HEK293T (cell line): ENCODE measurements at regions not wholly inside any gene's neighbourhood (a gene's known extent, or its start where the extent isn't known, plus 50 kb on each side); places are given as distances from the start of the nearest gene placed in this dataset.
A peak's percentile ranks its signal among the peaks of the same experiment; 100 is the strongest.

Source experiments
- CTCF ChIA-PET: fragments of 350-600 bp; formaldehyde crosslinking; extraction: SDS; loops from one replicate; lab custom pipeline; 2021; ENCODE audit warnings: antibody characterized with exemption, inconsistent platforms; lab: Yijun Ruan, JAX
- POLR2A ChIA-PET: fragments of 350-600 bp; formaldehyde crosslinking; extraction: SDS; loops from one replicate; lab custom pipeline; 2020; ENCODE audit warnings: antibody characterized with exemption, inconsistent platforms; lab: Yijun Ruan, JAX
- DNase-seq: peaks from one replicate; pipeline ENCODE4 v3.0.0; 2012; ENCODE audit warnings: mixed read lengths; ENCODE audit errors: extremely low spot score
- ARNT ChIP-seq: fragments of 450-650 bp; IDR thresholded peaks from 2 replicates; pipeline ENCODE4 v1.6.1; 2017; ENCODE audit warnings: mild to moderate bottlenecking
- BHLHE40 ChIP-seq: fragments of 450-650 bp; IDR thresholded peaks from 2 replicates; pipeline ENCODE4 v1.6.1; 2016; ENCODE audit warnings: mild to moderate bottlenecking, moderate library complexity, borderline replicate concordance
- CTBP1 ChIP-seq: fragments of 450-650 bp; IDR thresholded peaks from 2 replicates; pipeline ENCODE4 v1.6.1; 2016; ENCODE audit warnings: borderline replicate concordance
- ELF4 ChIP-seq: fragments of 450-650 bp; IDR thresholded peaks from 2 replicates; pipeline ENCODE4 v1.6.1; 2017; ENCODE audit warnings: antibody characterized with exemption
- FOXA1 ChIP-seq: fragments of 450-650 bp; IDR thresholded peaks from 2 replicates; pipeline ENCODE4 v1.6.1; 2016; ENCODE audit warnings: mild to moderate bottlenecking
- FOXK2 ChIP-seq: fragments of 450-650 bp; IDR thresholded peaks from 2 replicates; pipeline ENCODE4 v1.6.1; 2016; ENCODE audit warnings: mild to moderate bottlenecking
- FOXM1 ChIP-seq: fragments of 450-650 bp; IDR thresholded peaks from 2 replicates; pipeline ENCODE4 v1.6.1; 2017; ENCODE audit warnings: mild to moderate bottlenecking, borderline replicate concordance
- HDGF ChIP-seq: fragments of 450-650 bp; IDR thresholded peaks from 2 replicates; pipeline ENCODE4 v1.6.1; 2017; ENCODE audit warnings: antibody characterized with exemption, borderline replicate concordance
- L3MBTL2 ChIP-seq: fragments of 450-650 bp; conservative IDR thresholded peaks from 2 replicates; pipeline ENCODE4 v1.6.1; 2016; ENCODE audit warnings: mild to moderate bottlenecking
- LEF1 ChIP-seq: fragments of 450-650 bp; IDR thresholded peaks from 2 replicates; pipeline ENCODE4 v1.6.1; 2017; ENCODE audit warnings: mild to moderate bottlenecking, borderline replicate concordance
- NFRKB ChIP-seq: fragments of 450-650 bp; IDR thresholded peaks from 2 replicates; pipeline ENCODE4 v1.6.1; 2016; ENCODE audit warnings: mild to moderate bottlenecking, moderate library complexity
- SP1 ChIP-seq: fragments of 450-650 bp; IDR thresholded peaks from 2 replicates; pipeline ENCODE4 v1.6.1; 2017
- SUZ12 ChIP-seq: fragments of 450-650 bp; IDR thresholded peaks from 2 replicates; pipeline ENCODE4 v1.6.1; 2016; ENCODE audit warnings: mild to moderate bottlenecking
- TARDBP ChIP-seq: fragments of 450-650 bp; IDR thresholded peaks from 2 replicates; pipeline ENCODE4 v1.6.1; 2016
- ZNF384 ChIP-seq: fragments of 450-650 bp; IDR thresholded peaks from 2 replicates; pipeline ENCODE4 v1.6.1; 2016
- TF ChIP-seq, protein P1 (sequence below): fragments of 450-650 bp; IDR thresholded peaks from 2 replicates; pipeline ENCODE4 v1.6.1; 2016

DNA sequence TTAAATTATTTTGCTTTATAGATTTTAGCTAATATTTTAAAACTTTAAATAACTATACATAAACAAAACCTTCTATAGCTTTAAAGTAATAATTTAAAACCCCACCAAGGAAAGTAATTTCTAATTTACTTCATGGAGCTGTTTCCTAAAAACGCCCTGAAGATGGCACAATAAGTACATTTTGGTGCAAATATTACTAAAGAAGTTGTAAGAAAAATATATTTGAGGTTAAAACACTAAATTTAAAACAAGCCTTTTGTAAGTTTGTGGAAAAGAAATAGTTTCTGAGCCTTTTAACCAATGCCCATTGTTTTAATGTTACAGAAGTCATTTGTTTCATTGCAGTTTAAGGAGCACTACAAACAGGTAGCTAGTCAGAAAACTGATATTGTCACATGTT lies 137.4 kb upstream of the AGA start:
- DNase-seq = no peak
- ChIA-PET POLR2A (no interaction called here), CTCF (no interaction called here)
- TF ChIP-seq, protein P1, sequence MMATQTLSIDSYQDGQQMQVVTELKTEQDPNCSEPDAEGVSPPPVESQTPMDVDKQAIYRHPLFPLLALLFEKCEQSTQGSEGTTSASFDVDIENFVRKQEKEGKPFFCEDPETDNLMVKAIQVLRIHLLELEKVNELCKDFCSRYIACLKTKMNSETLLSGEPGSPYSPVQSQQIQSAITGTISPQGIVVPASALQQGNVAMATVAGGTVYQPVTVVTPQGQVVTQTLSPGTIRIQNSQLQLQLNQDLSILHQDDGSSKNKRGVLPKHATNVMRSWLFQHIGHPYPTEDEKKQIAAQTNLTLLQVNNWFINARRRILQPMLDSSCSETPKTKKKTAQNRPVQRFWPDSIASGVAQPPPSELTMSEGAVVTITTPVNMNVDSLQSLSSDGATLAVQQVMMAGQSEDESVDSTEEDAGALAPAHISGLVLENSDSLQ = no peak
- no peak for TF ChIP-seq ARNT
- no peak for TF ChIP-seq ZNF384
- TF ChIP-seq CTBP1 = no peak
- no peak for TF ChIP-seq SP1
- TF ChIP-seq BHLHE40 = no peak
- no peak for TF ChIP-seq FOXK2
- no peak for TF ChIP-seq FOXM1
- no peak for TF ChIP-seq L3MBTL2
- TF ChIP-seq LEF1 = no peak
- no peak for TF ChIP-seq ELF4
- no peak for TF ChIP-seq FOXA1

DNA sequence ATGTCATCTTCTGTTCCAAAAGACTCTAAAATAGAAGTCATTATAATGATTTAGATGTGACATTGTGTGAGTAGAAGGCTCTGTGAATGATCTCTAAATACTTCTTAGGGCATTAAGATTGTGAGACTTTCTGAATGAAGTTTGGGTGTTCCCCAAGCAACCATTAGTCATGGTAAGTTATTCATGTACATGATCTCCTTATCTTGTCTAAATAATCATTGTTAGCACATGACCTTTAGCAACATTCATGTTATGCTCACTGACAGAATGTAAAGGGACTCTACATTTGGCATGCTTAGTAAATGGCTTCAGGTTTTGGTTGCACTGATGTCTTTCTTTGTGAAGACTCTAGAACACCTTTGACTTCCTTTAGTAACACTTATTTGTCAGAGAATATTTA lies 140.8 kb upstream of the AGA start:
- no peak for DNase-seq
- TF ChIP-seq SUZ12 (no peak), TARDBP (no peak), FOXK2 (no peak), ZNF384 (no peak)
- TF ChIP-seq, protein P1 = 0 out of 2 replicates have a peak, but pooled peaks have one; percentile 9
- CTCF ChIA-PET = no interaction called here
- POLR2A ChIA-PET = no interaction called here

DNA sequence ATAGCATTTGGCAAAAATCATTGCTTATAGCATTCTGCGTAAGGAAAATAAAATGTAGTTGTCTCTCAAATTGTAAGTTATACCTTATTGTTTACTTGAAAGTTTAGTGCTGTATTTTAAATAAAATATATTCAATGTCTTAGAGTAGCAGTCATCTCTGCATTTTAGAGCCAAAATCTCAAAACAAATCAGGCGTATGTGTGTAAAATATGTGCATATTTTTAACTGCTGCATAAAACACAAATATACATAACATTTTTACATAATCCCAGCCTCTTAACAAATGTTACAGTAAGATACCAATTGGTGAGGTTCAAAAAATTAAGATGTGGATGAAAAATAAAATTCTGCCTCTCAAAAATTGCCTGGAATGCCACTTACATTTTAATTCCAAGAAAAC lies 145.8 kb upstream of the AGA start:
- ChIA-PET POLR2A (no interaction called here), CTCF (no interaction called here)
- no peak for DNase-seq
- TF ChIP-seq SUZ12 (no peak), ELF4 (no peak), BHLHE40 (no peak), TARDBP (no peak), L3MBTL2 (no peak), ARNT (no peak), FOXA1 (no peak), SP1 (no peak), CTBP1 (no peak), HDGF (no peak), NFRKB (no peak), LEF1 (no peak), FOXK2 (no peak), ZNF384 (no peak), FOXM1 (no peak)
- TF ChIP-seq, protein P1 = no peak

DNA sequence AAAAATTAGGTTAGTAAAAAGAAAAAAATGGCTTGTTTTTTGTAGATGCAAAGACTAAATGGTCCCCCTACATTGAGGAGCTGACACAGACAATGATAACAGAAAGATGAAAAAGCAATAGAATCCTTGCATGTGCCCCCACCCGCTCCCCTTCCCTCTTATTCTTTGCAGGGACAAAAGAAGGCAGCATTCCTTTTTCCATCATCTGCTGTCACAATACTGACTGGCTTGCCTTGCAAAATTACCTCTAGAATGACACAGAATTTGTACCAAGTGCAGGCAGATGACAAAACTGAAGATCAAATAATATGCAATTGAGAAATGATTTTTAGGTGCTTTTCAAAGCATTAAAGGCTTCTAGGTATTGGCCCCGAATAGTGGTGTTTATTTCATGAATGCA lies 153.1 kb upstream of the AGA start:
- TF ChIP-seq FOXK2 = no peak
- TF ChIP-seq FOXA1 = no peak
- TF ChIP-seq ZNF384 = no peak
- TF ChIP-seq CTBP1 = no peak
- no peak for TF ChIP-seq FOXM1
- TF ChIP-seq SP1 = no peak
- TF ChIP-seq L3MBTL2 = no peak
- TF ChIP-seq ARNT = no peak
- TF ChIP-seq TARDBP = no peak
- TF ChIP-seq SUZ12 = no peak
- no peak for TF ChIP-seq HDGF
- DNase-seq = no peak
- ChIA-PET POLR2A (no interaction called here), CTCF (no interaction called here)

DNA sequence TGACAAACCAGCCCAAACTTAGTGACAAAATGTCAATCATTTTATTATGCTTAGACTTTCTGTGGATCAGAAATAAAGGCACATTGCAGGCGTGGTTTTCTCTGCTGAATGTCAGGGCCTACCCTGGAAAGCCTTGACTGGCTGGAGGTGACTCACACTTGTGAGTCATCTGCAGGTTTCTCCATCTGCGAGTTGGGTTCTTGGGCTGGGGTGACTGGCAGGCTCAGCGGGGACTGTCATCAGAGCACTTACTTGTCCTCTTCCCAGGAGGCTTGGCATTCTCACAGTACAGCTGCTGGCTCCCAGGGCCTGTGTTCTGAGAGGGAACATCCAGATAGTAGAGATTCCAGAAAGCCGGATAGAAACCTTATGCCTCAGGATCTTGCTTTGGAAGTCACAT lies 153.8 kb upstream of the AGA start:
- CTCF ChIA-PET = no interaction called here
- POLR2A ChIA-PET = no interaction called here
- peak; percentile 21 for DNase-seq
- TF ChIP-seq, protein P1 = peak; percentile 41; the same call in 1 of the 2 replicates
- TF ChIP-seq FOXM1 (no peak), HDGF (no peak)

DNA sequence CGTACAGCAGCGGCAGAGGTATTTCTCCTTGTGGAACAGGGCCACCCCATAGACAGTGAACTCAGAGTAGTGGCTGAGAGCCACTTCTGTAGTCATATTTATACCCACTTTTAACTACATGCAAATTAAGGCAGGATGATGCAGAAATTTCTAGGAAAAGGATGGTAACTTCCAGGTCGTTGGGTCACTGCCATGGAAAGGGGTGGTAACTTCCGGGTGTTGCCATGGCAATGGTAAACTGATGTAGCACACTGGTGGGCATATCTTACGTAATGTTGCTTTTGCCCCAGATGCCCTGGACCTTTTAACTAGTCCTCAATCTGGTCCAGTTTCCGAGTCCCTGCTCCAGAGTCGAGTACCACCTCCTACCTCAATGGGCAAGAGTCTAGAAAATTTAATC lies 154.8 kb upstream of the AGA start:
- POLR2A ChIA-PET = no interaction called here
- TF ChIP-seq L3MBTL2 (no peak), LEF1 (no peak), ZNF384 (no peak), HDGF (no peak), CTBP1 (no peak)
- CTCF ChIA-PET = no interaction called here
- DNase-seq = no peak
